CD4-positive, alpha-beta T cell (primary cell): ENCODE measurements at regions not wholly inside any gene's neighbourhood (a gene's known extent, or its start where the extent isn't known, plus 50 kb on each side); places are given as distances from the start of the nearest gene placed in this dataset.

ENCODE experiments used
- ATAC-seq: fragments of 200-7000 bp; cut with Tn5 transposase; one replicate; pipeline ENCODE4 v1.10.0; 2022; ENCODE audit warnings: mild to moderate bottlenecking; ENCODE audit not compliant: poor library complexity
- CTCF ChIA-PET: fragments of 350-600 bp; sonication (Branson Sonifier 250); formaldehyde crosslinking; loops from one replicate; lab custom pipeline; 2021; ENCODE audit warnings: antibody characterized with exemption, inconsistent platforms; lab: Charles Lee
- POLR2A ChIA-PET: fragments of 350-600 bp; sonication (Branson Sonifier 250); formaldehyde crosslinking; loops from one replicate; lab custom pipeline; 2021; ENCODE audit warnings: antibody characterized with exemption, inconsistent platforms; lab: Charles Lee
- DNase-seq, 14 experiments: peaks; one replicate each; pipeline ENCODE4 v3.0.0-alpha.2; 2013 to 2020; ENCODE audit warnings: mixed read lengths in 2 of 14
- H3K27ac ChIP-seq, 2 donors: one replicate each; pipeline versions ENCODE4 v1.5.1 to v1.7.0; 2013; ENCODE audit warnings: low read length in 2 of 2, low read depth in 1 of 2, mild to moderate bottlenecking in 1 of 2
- H3K27me3 ChIP-seq, 2 experiments: 1 replicate in 1 of 2; 2 replicates in 1 of 2; pipeline versions ENCODE4 v1.6.1 to v1.7.0; 2013; ENCODE audit warnings: low read length in 2 of 2, control low read depth in 1 of 2, mild to moderate bottlenecking in 1 of 2, moderate library complexity in 1 of 2; ENCODE audit not compliant: insufficient read depth in 2 of 2, control insufficient read depth in 1 of 2
- H3K36me3 ChIP-seq: one replicate; pipeline ENCODE4 v1.6.1; 2013; ENCODE audit warnings: low read length, control low read depth; ENCODE audit not compliant: insufficient read depth
- H3K4me1 ChIP-seq: one replicate; pipeline ENCODE4 v1.6.1; 2013; ENCODE audit warnings: low read length, control low read depth; ENCODE audit not compliant: insufficient read depth
- H3K4me3 ChIP-seq: one replicate; pipeline ENCODE4 v1.5.1; 2013; ENCODE audit warnings: mild to moderate bottlenecking, low read length, moderate library complexity
- H3K9me3 ChIP-seq, 2 experiments: 1 replicate in 1 of 2; 2 replicates in 1 of 2; pipeline versions ENCODE4 v1.6.1 to v1.7.0; 2013; ENCODE audit warnings: low read length in 2 of 2, mild to moderate bottlenecking in 2 of 2, control low read depth in 1 of 2, moderate library complexity in 1 of 2; ENCODE audit not compliant: control insufficient read depth in 1 of 2, insufficient read depth in 1 of 2
- H3K27ac Mint-ChIP-seq: one replicate; pipeline ENCODE4 v1.8.0; 2020; ENCODE audit warnings: mixed read lengths
- H3K27me3 Mint-ChIP-seq: one replicate; pipeline ENCODE4 v1.8.0; 2021; ENCODE audit warnings: mixed read lengths
- H3K36me3 Mint-ChIP-seq: one replicate; pipeline ENCODE4 v1.8.0; 2021; ENCODE audit warnings: low read depth, mixed read lengths
- H3K4me1 Mint-ChIP-seq: one replicate; pipeline ENCODE4 v1.8.0; 2021; ENCODE audit warnings: low read depth, mixed read lengths
- H3K4me3 Mint-ChIP-seq: one replicate; pipeline ENCODE4 v1.8.0; 2020; ENCODE audit warnings: mild to moderate bottlenecking, mixed read lengths
- H3K9me3 Mint-ChIP-seq: one replicate; pipeline ENCODE4 v1.8.0; 2020; ENCODE audit warnings: mixed read lengths
- intact Hi-C, 2 experiments: fragments of 100-400 bp; cut with DNase I in 1 of 2; cut with micrococcal nuclease in 1 of 2; formaldehyde crosslinking; loops; one replicate each; pipeline versions ENCODE4 v1.15.1 to v1.9.0; 2023 to 2025; cut with DNase I, micrococcal nuclease
- TF ChIP-seq, protein P1 (sequence below): fragments of 200-600 bp; IDR thresholded peaks from one replicate; pipeline ENCODE4 v1.8.0; 2022; ENCODE audit warnings: antibody characterized with exemption, mild to moderate bottlenecking

DNA sequence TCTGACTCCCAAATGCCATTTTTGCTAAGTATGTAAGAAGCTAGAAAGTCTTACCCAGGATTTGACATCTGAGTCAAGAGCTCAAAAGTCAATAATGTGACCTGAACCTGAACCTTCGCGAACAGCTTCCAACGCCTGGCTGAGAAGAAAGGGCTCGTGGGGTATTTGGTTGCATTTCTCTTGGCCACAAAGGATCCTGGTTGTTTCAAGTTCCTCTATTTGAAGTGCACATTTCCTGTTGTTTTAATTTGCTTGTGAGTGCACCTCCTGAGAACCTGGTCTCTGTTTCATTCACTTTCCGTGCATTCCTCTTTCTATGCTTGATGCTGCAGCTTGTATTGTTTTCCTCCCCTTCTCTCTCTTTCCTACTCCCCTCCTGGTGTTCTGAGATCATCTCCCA, 212.5 kb downstream of the FOXA2 start:
- intact Hi-C loops = no loop called here
- Mint-ChIP-seq H3K27ac (no peak overlapping the region), H3K27me3 (no peaks in the 10 kb centered on the region), H3K4me1 (peaks cover 28% of the 10 kb centered on the region), H3K4me3 (peak overlapping the region; percentile 22), H3K36me3 (no peaks in the 10 kb centered on the region), H3K9me3 (no peaks in the 10 kb centered on the region)
- Histone ChIP-seq H3K9me3 (peaks cover 0 to 3% of the 10 kb centered on the region in 2 experiments), H3K4me1 (no peaks in the 10 kb centered on the region), H3K27ac (no peak overlapping the region), H3K27me3 (no peaks in the 10 kb centered on the region), H3K36me3 (no peaks in the 10 kb centered on the region), H3K4me3 (no peak overlapping the region)
- peak in 3 of 14 experiments; percentile 9 to 20 (median 11) for DNase-seq
- TF ChIP-seq, protein P1, sequence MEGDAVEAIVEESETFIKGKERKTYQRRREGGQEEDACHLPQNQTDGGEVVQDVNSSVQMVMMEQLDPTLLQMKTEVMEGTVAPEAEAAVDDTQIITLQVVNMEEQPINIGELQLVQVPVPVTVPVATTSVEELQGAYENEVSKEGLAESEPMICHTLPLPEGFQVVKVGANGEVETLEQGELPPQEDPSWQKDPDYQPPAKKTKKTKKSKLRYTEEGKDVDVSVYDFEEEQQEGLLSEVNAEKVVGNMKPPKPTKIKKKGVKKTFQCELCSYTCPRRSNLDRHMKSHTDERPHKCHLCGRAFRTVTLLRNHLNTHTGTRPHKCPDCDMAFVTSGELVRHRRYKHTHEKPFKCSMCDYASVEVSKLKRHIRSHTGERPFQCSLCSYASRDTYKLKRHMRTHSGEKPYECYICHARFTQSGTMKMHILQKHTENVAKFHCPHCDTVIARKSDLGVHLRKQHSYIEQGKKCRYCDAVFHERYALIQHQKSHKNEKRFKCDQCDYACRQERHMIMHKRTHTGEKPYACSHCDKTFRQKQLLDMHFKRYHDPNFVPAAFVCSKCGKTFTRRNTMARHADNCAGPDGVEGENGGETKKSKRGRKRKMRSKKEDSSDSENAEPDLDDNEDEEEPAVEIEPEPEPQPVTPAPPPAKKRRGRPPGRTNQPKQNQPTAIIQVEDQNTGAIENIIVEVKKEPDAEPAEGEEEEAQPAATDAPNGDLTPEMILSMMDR = no peak
- ATAC-seq = peak; percentile 21
- ChIA-PET POLR2A (no interaction called here), CTCF (no interaction called here)

GRCh38 chr20:22370137-22370536, 214.2 kb downstream of the FOXA2 start:
- TF ChIP-seq, protein P1 = no peak
- Histone ChIP-seq H3K9me3 (peaks cover 0 to 3% of the 10 kb centered on the region in 2 experiments), H3K27me3 (no peaks in the 10 kb centered on the region), H3K4me1 (no peaks in the 10 kb centered on the region), H3K27ac (no peak overlapping the region), H3K4me3 (no peak overlapping the region), H3K36me3 (no peaks in the 10 kb centered on the region)
- Mint-ChIP-seq H3K27ac (no peak overlapping the region), H3K27me3 (no peaks in the 10 kb centered on the region), H3K4me1 (peaks cover 28% of the 10 kb centered on the region), H3K4me3 (no peak overlapping the region), H3K9me3 (peaks cover under 1% of the 10 kb centered on the region), H3K36me3 (no peaks in the 10 kb centered on the region)
- ChIA-PET POLR2A (no interaction called here), CTCF (no interaction called here)
- ATAC-seq = no peak
- DNase-seq = no peak
- intact Hi-C loops = no loop called here

DNA sequence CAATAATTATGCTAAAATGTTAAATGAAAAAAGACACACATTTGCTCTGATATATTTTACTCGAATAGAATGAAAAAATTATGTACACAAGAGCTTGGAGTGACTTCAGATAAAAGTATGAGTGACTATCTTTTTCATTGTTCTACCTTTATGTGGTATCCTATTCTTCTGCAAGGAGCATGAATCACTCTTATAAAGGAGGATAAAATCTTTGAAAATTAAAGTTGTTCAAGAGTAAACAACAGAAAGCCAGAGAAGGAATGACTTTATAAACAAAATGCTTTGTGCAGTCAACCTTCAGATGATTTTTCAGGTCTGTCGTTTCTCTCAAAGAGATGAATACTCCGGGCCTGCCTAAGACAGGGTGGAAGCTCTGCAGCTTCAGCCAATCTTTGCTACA, 215.3 kb downstream of the FOXA2 start:
- Mint-ChIP-seq H3K27me3 (no peaks in the 10 kb centered on the region), H3K36me3 (no peaks in the 10 kb centered on the region), H3K9me3 (peaks cover 3% of the 10 kb centered on the region), H3K27ac (no peak overlapping the region), H3K4me3 (no peak overlapping the region), H3K4me1 (peaks cover 28% of the 10 kb centered on the region)
- Histone ChIP-seq H3K4me1 (no peaks in the 10 kb centered on the region), H3K36me3 (no peaks in the 10 kb centered on the region), H3K27me3 (no peaks in the 10 kb centered on the region), H3K9me3 (no peaks in the 10 kb centered on the region), H3K4me3 (no peak overlapping the region), H3K27ac (no peak overlapping the region)
- TF ChIP-seq, protein P1 = no peak
- CTCF ChIA-PET = no interaction called here
- ATAC-seq = no peak
- intact Hi-C loops = no loop called here
- DNase-seq = no peak
- POLR2A ChIA-PET = no interaction called here
